Ishikawa (cell line): ENCODE measurements at regions not wholly inside any gene's neighbourhood (a gene's known extent, or its start where the extent isn't known, plus 50 kb on each side); places are given as distances from the start of the nearest gene placed in this dataset.

ENCODE experiments used
- CEBPB ChIP-seq: IDR thresholded peaks from 2 replicates; pipeline ENCODE4 v1.6.1; 2012
- CREB1 ChIP-seq: IDR thresholded peaks from 2 replicates; pipeline ENCODE4 v1.6.1; 2012; ENCODE audit warnings: low read depth
- MAX ChIP-seq: IDR thresholded peaks from 2 replicates; pipeline ENCODE4 v1.6.1; 2012
- REST ChIP-seq: IDR thresholded peaks from 2 replicates; pipeline ENCODE4 v1.6.1; 2012; ENCODE audit warnings: low read depth, mild to moderate bottlenecking
- ZBTB7A ChIP-seq: IDR thresholded peaks from 2 replicates; pipeline ENCODE4 v1.6.1; 2012; ENCODE audit warnings: low read depth

- TF ChIP-seq MAX (no peak), CEBPB (no peak), ZBTB7A (no peak), CREB1 (no peak), REST (no peak)
These were observed 106.3 kb upstream of the SERTM1 start for GRCh38 chr13:36567485-36567884.
